ENCODE measurements at regions not wholly inside any gene's neighbourhood (a gene's known extent, or its start where the extent isn't known, plus 50 kb on each side); places are given as distances from the start of the nearest gene placed in this dataset.

- ATAC-seq (ENCODE audit: insufficient read depth, low read depth) = no peak
- TF ChIP-seq EZH2 (IDR thresholded peaks at IDR 0.05; ENCODE audit: borderline replicate concordance, low read depth, low read length, severe bottlenecking) (no peak), CTCF (IDR thresholded peaks at IDR 0.05; ENCODE audit: borderline replicate concordance, extremely low read depth, low read length, poor library complexity, severe bottlenecking) (no peak)
- H3K27ac ChIP-seq (ENCODE audit: low read length) = no peak overlapping the region
- no peaks in the 10 kb centered on the region for H4K20me1 ChIP-seq (ENCODE audit: insufficient read depth, low read length)
- no peaks in the 10 kb centered on the region for H3K36me3 ChIP-seq (ENCODE audit: insufficient read depth, low read length)
- no peak overlapping the region for H3K9ac ChIP-seq (ENCODE audit: low read depth, low read length)
- H2AFZ ChIP-seq (ENCODE audit: low read depth, low read length) = no peak overlapping the region
- no peak for DNase-seq
- H3K9me3 ChIP-seq (ENCODE audit: insufficient read depth, low read length, severe bottlenecking) = no peaks in the 10 kb centered on the region
- H3K4me1 ChIP-seq (ENCODE audit: insufficient read depth, low read length) = no peaks in the 10 kb centered on the region
- no peaks in the 10 kb centered on the region for H3K79me2 ChIP-seq (ENCODE audit: insufficient read depth, low read length)
- H3K4me2 ChIP-seq (ENCODE audit: insufficient read depth, low read length) = no peak overlapping the region
- no peaks in the 10 kb centered on the region for H3K27me3 ChIP-seq (ENCODE audit: insufficient read depth, low read length, poor library complexity)
- no peak overlapping the region for H3K4me3 ChIP-seq (ENCODE audit: low read depth in 1 of 2, low read length in 2 of 2)
Measured at GRCh38 chr6:55009131-55009530, 162.6 kb downstream of the FAM83B start.

GRCh38 chr6:55011034-55011433, 163.3 kb upstream of the HCRTR2 start:
- H3K27ac ChIP-seq (ENCODE audit: low read length) = no peak overlapping the region
- no peaks in the 10 kb centered on the region for H3K9me3 ChIP-seq (ENCODE audit: insufficient read depth, low read length, severe bottlenecking)
- H3K4me2 ChIP-seq (ENCODE audit: insufficient read depth, low read length) = no peak overlapping the region
- H3K79me2 ChIP-seq (ENCODE audit: insufficient read depth, low read length) = no peaks in the 10 kb centered on the region
- no peak overlapping the region for H3K4me3 ChIP-seq (ENCODE audit: low read depth in 1 of 2, low read length in 2 of 2)
- no peaks in the 10 kb centered on the region for H4K20me1 ChIP-seq (ENCODE audit: insufficient read depth, low read length)
- H3K27me3 ChIP-seq (ENCODE audit: insufficient read depth, low read length, poor library complexity) = no peaks in the 10 kb centered on the region
- no peaks in the 10 kb centered on the region for H3K4me1 ChIP-seq (ENCODE audit: insufficient read depth, low read length)
- no peaks in the 10 kb centered on the region for H3K36me3 ChIP-seq (ENCODE audit: insufficient read depth, low read length)
- DNase-seq (no peak), ATAC-seq (ENCODE audit: insufficient read depth, low read depth) (no peak)
- no peak for TF ChIP-seq EZH2 (IDR thresholded peaks at IDR 0.05; ENCODE audit: borderline replicate concordance, low read depth, low read length, severe bottlenecking)
- TF ChIP-seq CTCF (IDR thresholded peaks at IDR 0.05; ENCODE audit: borderline replicate concordance, extremely low read depth, low read length, poor library complexity, severe bottlenecking) = no peak
- H2AFZ ChIP-seq (ENCODE audit: low read depth, low read length) = no peak overlapping the region
- no peak overlapping the region for H3K9ac ChIP-seq (ENCODE audit: low read depth, low read length)

GRCh38 chr6:55012454-55012853, 161.9 kb upstream of the HCRTR2 start:
- H3K36me3 ChIP-seq (ENCODE audit: insufficient read depth, low read length) = no peaks in the 10 kb centered on the region
- H3K27me3 ChIP-seq (ENCODE audit: insufficient read depth, low read length, poor library complexity) = no peaks in the 10 kb centered on the region
- no peak overlapping the region for H3K4me2 ChIP-seq (ENCODE audit: insufficient read depth, low read length)
- no peak for TF ChIP-seq CTCF (IDR thresholded peaks at IDR 0.05; ENCODE audit: borderline replicate concordance, extremely low read depth, low read length, poor library complexity, severe bottlenecking)
- no peak overlapping the region for H2AFZ ChIP-seq (ENCODE audit: low read depth, low read length)
- no peaks in the 10 kb centered on the region for H3K9me3 ChIP-seq (ENCODE audit: insufficient read depth, low read length, severe bottlenecking)
- no peaks in the 10 kb centered on the region for H3K79me2 ChIP-seq (ENCODE audit: insufficient read depth, low read length)
- ATAC-seq (ENCODE audit: insufficient read depth, low read depth) (no peak), DNase-seq (no peak)
- no peak overlapping the region for H3K27ac ChIP-seq (ENCODE audit: low read length)
- no peak overlapping the region for H3K4me3 ChIP-seq (ENCODE audit: low read depth in 1 of 2, low read length in 2 of 2)
- H3K9ac ChIP-seq (ENCODE audit: low read depth, low read length) = no peak overlapping the region
- no peaks in the 10 kb centered on the region for H4K20me1 ChIP-seq (ENCODE audit: insufficient read depth, low read length)
- no peaks in the 10 kb centered on the region for H3K4me1 ChIP-seq (ENCODE audit: insufficient read depth, low read length)

Data from DND-41 (cell line).